GM19043 (cell line): ENCODE measurements at regions not wholly inside any gene's neighbourhood (a gene's known extent, or its start where the extent isn't known, plus 50 kb on each side); places are given as distances from the start of the nearest gene placed in this dataset.
"Not testable (repeated sequence)": the region's sequence is repeated elsewhere in the genome, so short reads cannot be mapped to it uniquely, and the experiment has no call there.

Experiments used
- ATAC-seq: cut with Tn5 transposase; IDR thresholded peaks from one replicate; pipeline ENCODE4 v1.9.1; 2021; ENCODE audit warnings: low read depth; ENCODE audit not compliant: unreplicated experiment

DNA sequence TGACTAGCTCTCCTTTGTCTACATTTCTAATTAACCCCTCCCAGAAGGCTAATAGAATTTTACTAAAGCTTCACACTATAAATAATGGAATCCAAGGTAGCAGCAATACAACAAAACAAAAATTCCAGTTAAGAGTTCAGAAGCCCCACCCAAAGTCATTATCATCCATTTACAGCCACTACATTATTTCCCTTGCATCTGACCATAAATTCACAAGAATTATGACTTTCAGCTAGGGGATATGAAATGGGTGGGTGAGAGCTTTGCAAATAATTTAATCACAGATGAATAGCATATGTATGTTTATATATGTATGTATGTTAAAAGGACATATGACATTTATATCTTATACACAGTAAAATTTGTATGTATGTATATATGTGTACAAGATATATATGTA, 65.3 kb upstream of the PTGDR start:
- no peak for ATAC-seq

DNA sequence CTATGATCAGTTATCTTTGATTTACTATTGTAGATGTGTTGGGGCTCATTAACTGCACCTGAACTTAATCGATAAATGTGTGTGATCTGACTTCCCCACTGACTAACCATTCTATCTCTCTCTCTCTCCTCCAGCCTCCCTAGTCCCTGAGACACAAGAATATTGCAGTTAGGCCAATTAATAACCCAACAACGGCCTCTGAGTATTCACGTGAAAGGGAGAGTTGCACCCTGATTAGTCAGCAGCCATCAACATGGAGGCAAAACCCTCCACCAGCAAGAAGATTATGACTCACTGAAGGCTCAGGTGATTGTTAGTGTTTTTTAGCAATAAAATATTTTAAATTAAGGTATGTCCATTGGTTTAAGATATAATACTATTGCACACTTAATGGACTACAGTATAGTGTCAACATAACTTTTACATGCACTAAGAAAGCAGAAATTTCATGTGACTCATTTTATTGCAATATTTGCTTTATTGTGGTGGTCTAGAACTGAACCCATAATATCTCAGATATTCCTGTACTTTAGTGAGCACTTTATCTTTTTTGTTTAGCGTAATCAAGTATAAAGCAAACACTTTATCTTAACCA, 77.1 kb upstream of the PTGDR start:
- no peak for ATAC-seq

DNA sequence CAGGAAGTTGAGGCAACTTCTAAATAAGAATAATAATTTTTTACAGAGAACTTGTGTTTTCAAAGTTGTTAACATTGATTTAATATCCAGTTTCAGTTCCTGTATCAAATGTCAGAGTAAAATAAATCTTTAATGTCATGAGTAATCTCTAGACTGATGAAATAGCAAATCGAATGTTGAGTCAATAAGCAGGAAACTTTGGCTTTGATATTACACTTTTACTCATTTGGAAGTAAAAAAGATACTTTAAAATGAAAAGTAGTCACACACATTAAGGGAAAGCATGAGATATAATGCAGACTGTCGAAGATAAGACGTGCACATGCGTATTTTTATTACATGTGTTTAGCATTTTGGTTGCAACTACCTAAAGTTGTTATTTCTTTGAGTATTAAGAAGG, 78.2 kb upstream of the PTGDR start:
- no peak for ATAC-seq

DNA sequence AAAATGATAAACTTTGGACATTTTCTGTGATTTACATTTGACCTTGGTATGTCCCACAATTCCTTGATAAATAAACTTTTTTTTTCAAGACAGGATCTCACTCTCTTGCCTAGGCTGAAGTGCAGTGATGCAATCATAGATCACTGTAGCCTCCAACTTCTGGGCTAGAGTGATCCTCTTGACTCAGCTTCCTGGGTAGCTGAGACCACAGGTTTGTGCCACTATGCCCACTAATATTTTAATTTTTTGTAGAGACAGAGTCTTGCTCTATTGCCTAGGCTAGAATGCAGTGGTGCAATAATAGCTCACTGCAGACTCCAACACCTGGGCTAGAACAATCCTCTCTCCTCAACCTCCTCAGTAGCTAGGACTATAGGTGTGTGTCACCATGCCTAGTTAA, 79.1 kb upstream of the PTGDR start:
- no peak for ATAC-seq

DNA sequence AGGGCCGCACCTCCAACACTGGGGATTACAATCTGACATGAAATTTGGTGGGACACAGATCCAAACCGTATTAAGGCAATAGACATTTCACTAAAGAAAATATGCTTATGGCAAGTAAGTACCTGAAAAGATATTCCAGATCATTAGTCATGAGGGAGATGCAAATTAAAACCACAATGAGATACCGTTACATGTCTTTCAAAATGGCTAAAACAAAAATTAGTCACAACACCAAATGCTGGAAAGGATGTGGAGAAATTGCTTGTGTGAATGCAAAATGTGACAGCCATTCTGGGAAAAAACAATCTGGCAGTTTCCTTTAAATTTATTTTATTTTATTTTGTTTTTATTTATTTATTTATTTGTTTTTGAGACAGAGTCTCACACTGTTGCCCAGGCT, 82.3 kb upstream of the PTGDR start:
- no peak for ATAC-seq

DNA sequence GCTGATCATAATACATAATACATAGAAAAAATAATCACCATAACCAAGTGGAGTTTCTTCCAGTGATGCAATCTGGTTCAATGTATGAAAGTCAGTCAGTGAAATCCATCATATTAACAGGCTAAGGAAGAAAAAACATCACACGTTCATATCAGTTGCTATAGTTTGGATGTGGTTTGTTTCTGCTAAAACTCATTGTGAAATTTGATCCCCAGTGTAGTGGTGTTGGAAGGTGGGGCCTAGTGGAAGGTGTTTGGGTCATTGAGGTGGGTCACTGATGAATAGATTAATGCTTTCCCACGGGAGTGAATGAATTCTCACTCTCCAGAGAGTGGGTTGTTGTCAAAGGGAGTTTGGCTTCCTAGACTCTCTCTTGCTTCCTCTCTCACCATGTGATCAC, 84.6 kb upstream of the PTGDR start:
- no peak for ATAC-seq

DNA sequence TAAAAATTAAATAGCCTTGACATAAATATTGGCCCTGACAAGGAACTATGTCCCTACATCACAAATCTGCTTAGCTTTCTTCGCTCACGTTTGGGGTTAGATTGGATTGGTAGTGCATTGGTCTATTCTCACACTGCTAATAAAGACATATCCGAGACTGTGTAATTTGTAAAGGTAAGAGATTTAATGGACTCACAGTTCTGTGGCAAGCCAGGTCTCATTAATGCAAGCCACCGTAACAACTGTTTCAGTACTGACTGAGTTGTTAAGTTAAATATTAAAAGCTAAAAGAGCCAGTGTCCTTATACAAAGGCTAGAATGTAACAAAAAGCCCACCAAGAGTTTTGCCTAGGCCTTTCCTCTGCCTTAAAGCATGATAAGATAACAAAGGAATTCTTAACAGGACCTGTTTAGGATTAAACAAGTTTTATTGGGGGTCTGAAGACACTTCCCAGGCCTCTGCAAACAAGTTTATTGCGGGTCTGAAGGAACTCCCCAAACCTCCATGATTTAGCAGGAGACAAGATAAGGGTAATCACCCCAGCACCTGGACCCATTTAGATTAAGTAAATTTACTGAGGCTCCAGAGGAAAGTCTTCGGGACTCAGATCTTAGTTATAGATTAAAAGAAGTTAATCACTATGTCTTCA, 88.2 kb upstream of the PTGDR start:
- no peak for ATAC-seq

DNA sequence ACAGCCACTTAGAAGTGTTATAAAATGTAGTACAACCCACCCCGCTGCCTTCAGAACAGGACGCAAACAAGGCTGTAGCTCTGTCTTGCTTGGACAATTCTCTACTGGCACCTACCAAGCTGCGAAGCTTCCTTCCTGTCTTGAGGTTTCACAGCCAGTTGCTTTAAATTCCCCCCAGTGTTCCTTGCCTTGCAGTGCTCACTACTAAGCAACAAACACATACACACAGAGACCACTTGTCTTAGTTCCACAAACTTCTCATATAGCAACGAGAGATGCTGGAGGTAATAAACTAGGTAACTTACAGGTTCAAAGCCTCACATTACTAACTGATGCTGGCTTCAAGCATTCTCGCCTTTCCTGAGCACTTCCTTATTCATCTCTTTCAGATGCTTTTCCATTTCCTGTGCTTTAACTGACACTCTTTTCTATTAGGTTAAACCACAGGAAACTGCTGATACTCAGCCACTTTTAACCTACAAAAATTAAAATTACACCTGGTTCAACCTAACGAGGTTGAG, 91.5 kb upstream of the PTGDR start:
- ATAC-seq, result peak; percentile 84

DNA sequence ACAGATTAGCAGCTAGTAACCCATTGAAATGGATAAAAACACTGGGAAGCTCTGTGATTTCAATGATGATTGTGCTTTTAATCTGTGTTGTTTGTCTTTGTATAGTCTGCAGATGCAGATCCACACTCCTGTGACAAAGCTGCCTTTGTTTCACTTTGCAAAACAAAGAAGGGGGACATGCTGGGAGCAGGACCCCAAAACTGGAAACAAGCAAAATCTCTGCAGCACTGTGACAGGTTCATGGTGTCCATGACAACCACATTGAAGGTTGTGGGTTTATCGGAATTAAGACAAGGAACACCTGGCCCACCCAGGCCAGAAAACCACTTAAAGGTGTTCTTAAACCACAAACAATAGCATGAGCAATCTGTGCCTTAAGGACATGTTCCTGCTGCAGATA, 95.6 kb upstream of the PTGDR start:
- not testable (repeated sequence) for ATAC-seq

DNA sequence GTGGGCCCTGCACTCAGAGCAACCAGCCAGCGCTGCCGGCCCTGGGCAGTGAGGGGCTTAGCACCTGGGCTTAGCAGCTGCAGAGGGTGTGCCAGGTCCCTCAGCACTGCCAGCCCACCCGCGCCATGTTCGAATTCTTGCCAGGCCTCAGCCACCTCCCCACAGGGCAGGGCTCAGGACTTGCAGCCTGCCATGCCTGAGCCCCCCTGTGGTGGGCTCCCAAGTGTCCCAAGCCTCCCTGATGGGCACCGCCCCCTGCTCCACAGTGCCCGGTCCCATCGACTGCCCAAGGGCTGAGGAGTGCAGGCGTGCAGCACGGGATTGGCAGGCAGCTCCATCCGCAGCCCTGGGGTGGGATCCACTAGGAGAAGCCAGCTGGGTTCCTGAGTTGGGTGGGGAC, 98.0 kb upstream of the NID2 start:
- no peak for ATAC-seq

DNA sequence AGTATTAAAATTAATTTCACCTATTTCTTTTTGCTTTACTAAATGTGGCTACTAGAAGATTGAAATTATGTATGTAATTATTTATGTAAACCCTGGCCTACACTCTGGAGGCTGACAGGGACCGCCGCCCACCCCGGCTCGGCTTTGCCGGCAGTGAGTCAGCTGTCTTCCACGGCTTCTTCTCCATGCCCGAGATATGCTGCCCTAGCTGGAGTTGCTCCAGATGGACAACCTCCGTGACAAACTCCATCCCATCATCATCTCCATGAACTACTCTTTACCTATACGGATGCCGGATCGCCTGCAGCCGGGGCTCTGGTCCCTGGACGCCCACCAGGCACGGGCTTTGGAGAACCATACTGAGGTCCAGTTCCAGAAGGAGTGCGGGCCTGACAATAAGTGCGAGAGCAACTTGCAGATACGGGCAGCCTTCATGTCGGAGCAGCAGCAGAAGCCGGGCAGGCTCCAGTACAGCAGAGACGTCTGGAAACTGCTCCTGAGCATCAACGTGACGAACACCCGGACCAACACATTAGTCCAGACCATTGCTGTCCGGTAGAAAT, 86.9 kb upstream of the NID2 start:
- no peak for ATAC-seq

DNA sequence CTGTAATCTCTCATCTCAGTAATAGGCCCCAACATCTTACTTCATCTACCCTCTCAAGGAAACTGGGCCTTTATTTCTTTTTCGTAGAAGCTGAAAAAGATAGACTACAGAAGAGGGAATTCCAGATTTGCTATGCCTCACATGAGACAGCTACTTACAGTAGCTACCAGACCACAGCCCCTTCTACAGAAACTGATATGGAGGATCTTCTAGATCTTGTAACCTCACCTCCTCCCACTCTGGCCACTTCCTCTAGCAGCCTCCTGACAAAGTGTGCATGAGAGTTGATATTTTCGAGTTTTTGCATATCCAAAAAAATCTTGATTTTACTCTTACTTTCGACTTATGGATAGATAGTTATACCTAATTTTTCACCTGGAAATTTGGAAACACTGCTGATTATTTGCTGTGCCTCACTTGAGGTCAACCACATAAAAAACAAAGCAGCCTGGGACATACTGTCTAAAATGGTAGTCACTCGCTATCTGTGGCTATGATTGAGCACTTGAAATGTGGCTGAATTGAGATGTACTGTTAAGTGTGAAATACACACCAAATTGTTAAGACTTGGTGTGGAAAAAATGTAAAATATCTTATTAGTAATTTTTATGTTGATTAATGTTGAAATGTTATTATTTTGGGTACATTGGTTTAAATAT, 86.3 kb upstream of the NID2 start:
- no peak for ATAC-seq

DNA sequence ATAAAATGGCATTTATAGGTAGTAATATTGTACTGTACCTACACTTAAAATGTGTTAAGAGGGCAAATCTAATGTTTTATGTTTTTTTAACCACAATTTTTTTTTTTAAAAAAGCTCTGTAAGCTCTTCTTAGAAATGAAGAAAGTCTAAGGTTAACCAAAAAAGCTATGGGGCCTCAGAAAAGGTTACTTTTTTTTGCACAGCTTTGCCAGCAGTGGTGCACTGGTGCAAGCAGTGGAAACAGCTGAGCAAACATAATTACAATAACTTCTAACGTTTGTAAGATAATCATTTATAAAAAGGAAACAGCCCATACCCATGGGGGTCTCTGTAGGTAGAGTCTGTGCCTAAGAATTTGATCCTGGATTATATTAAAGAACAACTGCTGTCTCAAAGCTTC, 85.1 kb upstream of the NID2 start:
- ATAC-seq, result no peak

DNA sequence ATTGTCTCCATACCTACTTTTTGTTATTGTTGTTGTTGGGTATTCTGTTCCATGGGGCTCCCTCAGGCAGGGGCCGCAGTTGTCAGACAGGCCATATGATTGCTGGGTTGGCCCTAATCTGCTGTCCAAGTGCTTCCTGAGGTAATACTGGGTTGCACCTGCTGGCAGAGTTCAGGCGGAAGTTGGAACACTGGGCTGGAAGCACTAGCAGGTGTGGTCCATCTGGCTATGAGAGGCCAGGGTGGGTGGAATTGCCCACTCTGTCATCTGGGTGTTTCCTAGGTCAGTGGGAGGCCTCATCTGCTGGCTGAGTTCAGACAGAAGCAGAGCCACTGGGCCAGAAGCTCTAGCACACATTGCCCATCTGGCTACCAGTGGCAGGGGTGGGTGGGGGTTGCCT, 81.3 kb upstream of the NID2 start:
- ATAC-seq, result no peak

DNA sequence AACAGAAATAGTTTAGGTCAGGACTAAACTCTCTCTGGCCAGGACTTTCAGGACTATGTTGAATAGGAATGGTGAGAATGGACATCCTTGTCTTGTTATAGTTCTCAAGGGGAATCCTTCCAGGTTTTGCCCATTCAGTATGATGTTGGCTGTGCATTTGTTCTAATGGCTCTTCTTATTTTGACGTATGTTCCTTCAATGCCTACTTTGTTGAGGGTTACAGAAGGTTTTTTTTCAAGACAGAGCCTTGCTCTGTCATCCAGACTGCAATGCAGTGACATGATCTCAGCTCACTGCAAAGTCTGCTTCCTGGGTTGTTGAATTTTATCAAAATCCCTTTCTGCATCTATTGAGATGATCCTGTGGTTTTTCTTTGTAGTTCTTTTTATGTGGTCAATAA, 79.5 kb upstream of the NID2 start:
- ATAC-seq, result no peak

DNA sequence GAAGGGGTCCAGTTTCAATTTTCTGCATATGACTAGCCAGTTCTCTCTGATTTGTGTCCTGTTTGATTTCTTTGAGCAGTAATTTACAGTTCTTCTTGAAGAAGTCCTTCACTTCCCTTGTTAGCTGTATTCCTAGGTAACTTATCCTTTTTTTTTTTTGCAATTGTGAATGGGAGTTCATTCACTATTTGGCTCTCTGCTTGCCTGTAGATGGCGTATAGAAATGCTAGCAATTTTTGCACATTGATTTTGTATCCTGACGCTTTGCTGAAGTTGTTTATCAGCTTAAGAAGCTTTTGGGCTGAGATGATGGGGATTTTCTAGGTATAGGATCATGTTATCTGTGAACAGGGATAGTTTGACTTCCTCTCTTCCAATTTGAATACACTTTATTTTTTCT, 77.6 kb upstream of the NID2 start:
- ATAC-seq, result no peak

DNA sequence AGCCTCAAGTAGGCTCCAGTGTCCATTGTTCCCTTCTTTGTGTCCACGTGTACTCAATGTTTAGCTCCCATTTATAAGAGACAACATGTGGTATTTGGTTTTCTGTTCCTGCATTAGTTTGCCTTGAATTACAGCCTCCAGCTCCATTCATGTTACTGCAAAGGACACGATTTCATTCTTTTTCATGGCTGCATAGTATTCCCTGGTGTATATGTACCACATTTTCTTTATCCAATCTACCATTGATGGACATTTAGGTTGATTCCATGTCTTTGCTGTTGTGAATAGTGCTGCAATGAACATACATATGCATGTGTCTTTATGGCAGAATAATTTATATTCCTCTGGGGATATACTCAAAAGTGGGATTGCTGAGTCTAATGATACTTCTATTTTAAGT, 75.2 kb upstream of the NID2 start:
- not testable (repeated sequence) for ATAC-seq

DNA sequence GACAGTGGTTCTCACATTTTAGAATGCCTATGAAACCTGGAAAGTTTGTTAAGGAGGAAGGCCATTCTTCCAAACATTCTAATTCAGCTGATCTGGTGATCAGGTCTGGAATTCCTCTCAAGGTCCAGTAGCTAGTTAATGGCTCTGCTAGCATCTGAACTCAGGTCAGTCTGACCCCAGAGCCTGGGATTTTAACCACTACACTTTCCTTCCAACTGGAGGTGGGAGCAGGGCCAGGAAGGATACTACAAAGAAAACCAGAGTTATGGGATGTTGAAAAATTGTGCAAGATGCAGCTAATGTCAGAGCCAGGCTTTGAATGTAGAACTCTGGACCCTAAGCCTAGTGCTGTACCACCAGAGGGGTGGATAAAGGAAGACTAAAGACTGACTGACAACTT, 73.6 kb upstream of the NID2 start:
- no peak for ATAC-seq

DNA sequence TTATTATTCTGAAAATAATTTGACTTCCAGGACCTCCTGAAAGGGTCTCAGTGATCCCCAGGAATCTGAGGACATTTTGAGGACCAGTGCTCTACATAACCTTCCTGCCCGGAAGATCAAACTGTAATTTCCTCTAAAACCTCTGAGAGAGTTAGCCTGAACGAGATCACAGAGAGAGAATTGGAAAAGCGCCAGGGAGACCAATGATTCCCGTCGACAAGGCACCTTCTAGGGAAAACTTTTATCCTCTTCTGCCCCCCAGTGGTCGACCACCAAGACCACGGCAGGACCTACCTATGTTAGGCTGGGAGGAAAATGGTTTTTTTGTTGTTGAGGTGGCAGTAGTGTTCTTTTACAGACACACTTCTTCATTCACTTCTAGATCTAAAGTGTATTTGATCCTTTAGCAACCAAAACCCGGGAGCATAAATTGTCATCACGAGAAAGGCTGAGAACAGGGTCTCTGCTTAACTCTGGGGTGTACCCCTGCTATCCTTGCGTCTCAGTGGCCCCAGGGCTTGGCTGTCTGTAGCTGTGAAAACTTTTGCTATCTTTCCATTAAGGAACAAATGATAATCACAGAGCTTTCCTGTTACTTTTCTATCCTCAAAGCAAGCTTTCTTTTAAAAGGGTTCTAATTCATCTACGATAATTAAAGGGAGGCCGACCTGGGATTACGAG, 62.9 kb upstream of the NID2 start:
- ATAC-seq, result no peak

DNA sequence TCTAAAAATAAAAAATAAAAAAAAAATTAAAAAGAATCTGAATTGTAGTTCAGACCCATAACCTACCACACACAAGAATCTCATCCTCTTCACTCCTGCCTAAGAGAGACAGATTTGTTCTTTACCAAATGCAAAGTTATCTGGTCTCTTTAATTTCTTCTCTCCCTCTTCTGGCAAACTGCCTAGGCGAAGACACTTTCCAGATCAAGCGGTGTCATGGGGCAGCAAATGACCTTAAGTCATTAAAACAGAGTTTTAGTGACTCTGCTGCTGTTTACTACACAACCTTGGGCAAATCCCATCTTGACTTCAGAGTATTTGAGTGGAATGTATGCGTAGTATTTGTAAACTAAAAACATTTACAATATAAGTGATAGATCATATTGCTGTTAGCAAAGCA, 60.9 kb upstream of the NID2 start:
- ATAC-seq, result no peak

DNA sequence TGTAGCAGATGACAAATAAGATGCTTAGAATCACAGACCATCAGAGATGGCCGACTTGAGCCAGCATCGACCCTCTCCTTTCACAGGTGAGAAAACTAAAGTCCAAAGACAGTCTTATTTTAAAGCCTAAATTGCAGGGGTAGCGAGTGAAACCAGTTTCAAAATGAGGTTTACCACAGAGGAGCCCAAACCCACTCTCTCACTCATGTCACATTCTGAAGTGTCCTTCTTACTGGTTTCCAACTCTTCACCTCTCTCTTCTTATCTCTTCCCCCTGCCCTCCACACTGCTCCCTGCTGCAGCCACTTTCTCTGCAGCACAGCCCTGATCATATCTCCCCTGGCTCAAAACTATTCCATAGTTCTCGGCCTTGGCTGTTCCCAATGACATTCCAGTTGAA, 57.0 kb upstream of the NID2 start:
- ATAC-seq, result no peak
